Right atrium auricular region (tissue), 2 donors: ENCODE measurements at regions not wholly inside any gene's neighbourhood (a gene's known extent, or its start where the extent isn't known, plus 50 kb on each side); places are given as distances from the start of the nearest gene placed in this dataset.
"Not testable (repeated sequence)": the region's sequence is repeated elsewhere in the genome, so short reads cannot be mapped to it uniquely, and the experiment has no call there.

Experiments
- DNase-seq: peaks from one replicate; pipeline ENCODE4 v3.0.0-alpha.2; 2019; ENCODE audit warnings: low spot score
- H3K27ac ChIP-seq, 2 donors: fragments of 200-600 bp; sonication (generic); 1 replicate in 1 of 2; 2 replicates in 1 of 2; pipeline ENCODE4 v1.5.1; 2016 to 2019
- H3K27me3 ChIP-seq, 2 donors: fragments of 200-600 bp; sonication (generic); one replicate each; pipeline versions ENCODE4 v1.5.1 to v1.6.0; 2017 to 2019
- H3K36me3 ChIP-seq: fragments of 200-600 bp; sonication (generic); one replicate; pipeline ENCODE4 v1.5.1; 2016
- H3K4me1 ChIP-seq, 2 donors: fragments of 200-600 bp; sonication (generic); one replicate each; pipeline versions ENCODE4 v1.5.1 to v1.6.0; 2017 to 2019
- H3K4me3 ChIP-seq, 2 donors: fragments of 200-600 bp; sonication (generic); 1 replicate in 1 of 2; 2 replicates in 1 of 2; pipeline ENCODE4 v1.5.1; 2017 to 2019; ENCODE audit warnings: mild to moderate bottlenecking in 1 of 2, moderate library complexity in 1 of 2
- H3K9me3 ChIP-seq, 2 donors: fragments of 200-600 bp; sonication (generic); one replicate each; pipeline ENCODE4 v1.5.1; 2019
- CTCF ChIP-seq, 2 donors: fragments of 200-600 bp; sonication (generic); IDR thresholded peaks; one replicate each; pipeline ENCODE4 v1.5.1; 2019; ENCODE audit warnings: antibody characterized with exemption in 2 of 2

- H3K4me1 ChIP-seq: not testable (repeated sequence)
Measured at GRCh38 chr14:105776112-105776511, 249.7 kb downstream of the TMEM121 start.

GRCh38 chr14:105776924-105777323, 250.5 kb downstream of the TMEM121 start:
- H3K27me3 ChIP-seq: no peaks in the 10 kb centered on the region
- no peaks in the 10 kb centered on the region for H3K4me1 ChIP-seq
- TF ChIP-seq CTCF (IDR thresholded peaks at IDR 0.05): no peak
- H3K27ac ChIP-seq: no peak overlapping the region
- no peak overlapping the region for H3K4me3 ChIP-seq
- H3K36me3 ChIP-seq: no peaks in the 10 kb centered on the region
- no peak for DNase-seq
- peaks cover 0 to 37% of the 10 kb centered on the region in 2 donors for H3K9me3 ChIP-seq

More at GRCh38 chr14:105776112-105776511, 249.7 kb downstream of the TMEM121 start:
- not testable (repeated sequence) for H3K36me3 ChIP-seq, DNase-seq, H3K27me3 ChIP-seq, H3K4me3 ChIP-seq, H3K27ac ChIP-seq
- H3K9me3 ChIP-seq: peaks cover 0 to 34% of the 10 kb centered on the region in 2 donors

- Histone ChIP-seq H3K27ac (no peak overlapping the region), H3K4me3 (no peak overlapping the region), H3K4me1 (no peaks in the 10 kb centered on the region), H3K27me3 (no peaks in the 10 kb centered on the region), H3K9me3 (peaks cover 0 to 27% of the 10 kb centered on the region in 2 donors), H3K36me3 (no peaks in the 10 kb centered on the region)
- TF ChIP-seq CTCF (IDR thresholded peaks at IDR 0.05): no peak
- DNase-seq: no peak
Measured at GRCh38 chr14:105783707-105784106, 257.3 kb downstream of the TMEM121 start.

- Histone ChIP-seq H3K9me3 (peaks cover 0 to 26% of the 10 kb centered on the region in 2 donors), H3K4me3 (no peak overlapping the region), H3K4me1 (no peaks in the 10 kb centered on the region), H3K36me3 (no peaks in the 10 kb centered on the region), H3K27me3 (no peaks in the 10 kb centered on the region), H3K27ac (no peak overlapping the region)
- TF ChIP-seq CTCF (IDR thresholded peaks at IDR 0.05): no peak
- no peak for DNase-seq
Measured at GRCh38 chr14:105793836-105794235, 267.5 kb downstream of the TMEM121 start.

GRCh38 chr14:105797546-105797945, 271.2 kb downstream of the TMEM121 start:
- DNase-seq: no peak
- Histone ChIP-seq H3K4me1 (no peaks in the 10 kb centered on the region), H3K9me3 (peaks cover 0 to 26% of the 10 kb centered on the region in 2 donors), H3K27me3 (no peaks in the 10 kb centered on the region), H3K36me3 (no peaks in the 10 kb centered on the region), H3K4me3 (no peak overlapping the region), H3K27ac (no peak overlapping the region)
- no peak for TF ChIP-seq CTCF (IDR thresholded peaks at IDR 0.05)

- no peak for DNase-seq
- peaks cover 0 to 32% of the 10 kb centered on the region in 2 donors for H3K9me3 ChIP-seq
- no peak overlapping the region for H3K4me3 ChIP-seq
- no peaks in the 10 kb centered on the region for H3K4me1 ChIP-seq
- no peak for TF ChIP-seq CTCF (IDR thresholded peaks at IDR 0.05)
- no peak overlapping the region for H3K27ac ChIP-seq
- H3K36me3 ChIP-seq: no peaks in the 10 kb centered on the region
- no peaks in the 10 kb centered on the region for H3K27me3 ChIP-seq
Measured at GRCh38 chr14:105805701-105806100, 279.3 kb downstream of the TMEM121 start.
